ENCODE measurements at regions not wholly inside any gene's neighbourhood (a gene's known extent, or its start where the extent isn't known, plus 50 kb on each side); places are given as distances from the start of the nearest gene placed in this dataset.

GRCh38 chr2:8538531-8538930 is 143.3 kb upstream of the ID2 start:
- no peak for DNase-seq (ENCODE audit: low read depth)

- DNase-seq (ENCODE audit: low read depth) = no peak
Measured at GRCh38 chr2:8538931-8539621, 142.8 kb upstream of the ID2 start.

DNA sequence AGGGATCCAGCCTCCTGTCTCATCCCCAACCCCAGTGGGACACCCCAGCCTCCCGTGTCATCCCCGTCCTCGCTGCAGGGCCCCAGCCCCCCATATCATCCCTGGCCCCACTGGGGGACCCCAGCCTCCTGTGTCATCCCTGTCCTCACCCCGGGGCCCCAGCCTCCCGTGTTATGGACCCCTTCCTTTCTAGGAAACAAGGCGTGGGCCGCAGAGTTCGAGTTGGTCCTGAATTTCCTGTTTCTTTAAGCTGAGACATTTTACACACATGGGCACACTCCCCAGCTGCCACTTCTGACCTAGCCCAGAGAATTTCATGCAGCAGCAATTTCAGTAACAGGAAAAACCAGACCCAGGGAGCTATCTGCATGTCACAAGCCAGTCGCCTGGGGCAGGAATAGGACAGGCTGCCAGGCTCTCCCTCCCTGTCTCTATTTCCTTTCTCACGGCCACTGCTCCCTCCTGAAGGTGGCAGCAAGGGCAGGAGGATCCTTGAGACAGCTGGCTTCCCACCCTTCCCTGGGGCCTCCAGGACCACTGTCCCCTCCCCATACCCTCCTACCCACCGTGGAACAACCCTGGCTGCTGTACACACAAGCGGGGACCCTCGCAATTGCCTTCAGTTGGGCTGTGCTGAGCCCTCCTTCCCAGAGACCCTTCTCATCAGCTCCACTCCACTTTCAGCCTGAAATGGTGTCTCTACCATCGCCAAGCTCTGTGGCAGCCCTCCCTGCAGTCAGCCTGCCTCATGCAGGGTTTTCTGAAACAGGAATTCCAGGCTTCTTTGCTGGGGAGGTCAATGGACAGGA is 141.9 kb upstream of the ID2 start:
- peak; percentile 86 for DNase-seq (ENCODE audit: low read depth)

DNA sequence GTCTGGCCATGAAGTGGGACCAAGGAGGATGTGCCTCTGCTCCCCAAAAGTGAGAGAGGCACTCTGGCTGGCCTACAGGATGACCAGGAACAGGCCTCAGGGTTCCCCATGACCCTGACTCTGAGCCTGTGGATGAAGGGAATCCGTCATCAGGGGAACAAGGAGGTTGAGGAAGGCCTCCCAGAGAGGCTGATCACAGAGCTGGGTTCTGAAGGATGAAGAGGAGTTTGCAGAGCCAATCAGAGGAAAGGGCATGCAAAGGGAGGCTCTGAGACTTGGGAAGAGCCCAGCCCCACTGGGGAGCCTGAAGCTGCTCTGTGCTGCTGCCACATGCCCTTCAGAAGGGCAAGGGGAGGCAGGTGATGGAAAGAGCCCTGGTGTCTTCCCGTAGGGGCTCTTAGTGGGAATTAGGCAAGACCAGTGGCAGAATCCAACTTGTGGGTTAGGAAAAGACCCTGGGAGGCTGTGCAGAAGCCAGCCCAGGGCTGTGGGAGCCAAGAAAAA is 141.3 kb upstream of the ID2 start:
- no peak for DNase-seq (ENCODE audit: low read depth)

DNA sequence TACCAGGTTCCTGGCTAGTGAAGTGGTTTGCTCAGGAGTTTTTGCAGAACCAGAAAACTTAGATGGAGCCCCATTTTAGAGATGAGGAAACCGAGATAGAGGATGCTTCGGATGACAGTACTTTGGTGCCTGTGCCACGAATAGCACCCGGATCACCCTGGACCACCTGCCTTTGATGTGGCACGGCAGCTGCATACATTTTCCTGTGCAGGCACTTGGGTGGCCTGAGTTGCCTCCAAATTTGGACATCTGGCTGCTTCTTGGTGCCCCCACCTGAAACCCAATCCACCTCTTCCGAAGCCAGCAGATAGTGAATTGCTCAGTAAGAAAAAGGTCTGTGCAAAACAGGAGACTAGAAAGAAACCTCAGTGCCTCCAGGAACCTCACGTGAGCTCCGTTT is 140.6 kb upstream of the ID2 start:
- DNase-seq (ENCODE audit: low read depth) = no peak

- no peak for DNase-seq (ENCODE audit: low read depth)
Measured at GRCh38 chr2:8541636-8542035, 140.2 kb upstream of the ID2 start.

- DNase-seq (ENCODE audit: low read depth) = no peak
Measured at GRCh38 chr2:8542381-8543059, 139.3 kb upstream of the ID2 start.

- no peak for DNase-seq (ENCODE audit: low read depth)
Measured at GRCh38 chr2:8543060-8543382, 138.8 kb upstream of the ID2 start.

GRCh38 chr2:8543383-8544170 is 138.3 kb upstream of the ID2 start:
- DNase-seq (ENCODE audit: low read depth) = peak; percentile 99

- peak; percentile 69 for DNase-seq (ENCODE audit: low read depth)
Measured at GRCh38 chr2:8544171-8544785, 137.6 kb upstream of the ID2 start.

GRCh38 chr2:8544786-8545694 is 136.8 kb upstream of the ID2 start:
- peak; percentile 97 for DNase-seq (ENCODE audit: low read depth)

DNA sequence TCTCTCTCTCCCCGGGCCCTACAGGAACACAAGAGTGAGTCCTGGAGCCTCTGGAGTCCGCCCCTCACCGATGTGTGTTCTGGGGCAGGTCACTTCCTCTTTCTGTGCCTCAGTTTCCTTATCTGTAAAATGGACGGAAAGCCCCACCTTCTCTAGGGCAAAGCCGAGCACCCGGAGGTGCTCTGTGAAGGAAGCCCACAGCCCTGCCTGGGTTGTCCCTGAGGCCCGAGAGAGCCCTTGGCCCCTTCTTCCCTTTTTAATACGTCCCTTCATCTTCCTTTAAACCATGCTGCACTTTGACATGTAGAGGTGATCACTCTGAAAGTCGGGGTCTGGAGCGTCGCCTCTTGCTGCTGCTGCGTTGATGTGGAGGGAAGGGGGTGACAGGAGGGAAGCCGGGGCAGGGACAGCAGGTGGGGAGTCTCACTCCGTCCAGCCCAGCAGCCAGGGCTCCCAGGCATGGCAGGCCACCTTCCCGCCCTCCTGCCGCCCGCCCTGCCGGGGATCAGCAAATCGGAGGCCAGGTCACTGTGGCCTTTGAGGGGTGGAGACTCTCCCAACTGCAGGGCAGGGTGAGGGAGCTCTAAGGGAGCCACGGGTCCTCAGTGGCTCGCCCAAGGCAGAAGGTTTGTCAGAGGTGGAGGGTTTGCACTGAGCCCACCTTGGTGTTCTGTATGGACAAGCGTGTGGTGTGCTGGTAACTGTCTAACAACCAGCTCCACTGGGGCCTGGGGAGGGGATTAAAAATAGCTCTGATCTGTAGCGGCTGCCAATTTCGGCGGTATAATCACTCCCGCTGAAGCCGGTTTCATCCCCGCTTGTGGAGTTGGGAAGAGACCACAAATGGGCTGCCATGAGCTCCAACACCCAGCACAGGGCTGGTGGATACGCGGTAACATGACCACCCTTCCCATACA is 135.9 kb upstream of the ID2 start:
- no peak for DNase-seq (ENCODE audit: low read depth)

DNA sequence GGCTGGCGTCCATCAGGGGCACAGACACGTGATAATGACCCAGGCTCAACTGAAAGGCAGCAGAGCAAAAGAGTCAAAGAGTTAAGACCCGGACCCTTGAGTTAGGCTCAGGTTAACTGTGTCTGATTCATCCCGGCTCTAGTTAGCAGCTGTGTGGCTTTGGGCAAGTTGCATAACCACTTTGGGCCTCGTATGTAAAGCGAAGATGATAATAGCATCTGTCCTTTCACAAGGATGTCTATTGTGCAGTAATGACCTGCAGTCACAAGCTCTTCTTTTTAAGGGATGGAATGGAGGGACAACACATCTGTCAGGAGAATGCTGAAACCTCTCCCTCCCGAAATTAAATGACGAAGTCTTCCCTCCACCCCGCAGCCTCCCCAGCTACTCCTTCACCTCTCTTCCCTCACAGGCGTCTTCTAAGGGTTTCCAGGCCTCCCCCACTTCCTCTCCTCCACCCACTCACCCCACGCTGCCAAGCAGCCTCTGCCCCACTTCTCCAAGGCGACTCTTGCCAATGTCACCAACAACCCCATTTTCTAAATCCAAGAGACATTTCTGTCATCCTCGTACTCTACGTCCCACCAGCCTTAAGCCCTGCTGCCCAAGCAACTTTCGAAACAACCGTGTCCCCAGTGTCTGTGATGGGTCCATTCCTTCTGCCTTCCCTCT is 135.1 kb upstream of the ID2 start:
- peak; percentile 43 for DNase-seq (ENCODE audit: low read depth)

GRCh38 chr2:8547284-8548064 is 134.4 kb upstream of the ID2 start:
- DNase-seq (ENCODE audit: low read depth) = no peak

GRCh38 chr2:8548065-8548618 is 133.7 kb upstream of the ID2 start:
- no peak for DNase-seq (ENCODE audit: low read depth)

- no peak for DNase-seq (ENCODE audit: low read depth)
Measured at GRCh38 chr2:8548619-8549150, 133.2 kb upstream of the ID2 start.

- no peak for DNase-seq (ENCODE audit: low read depth)
Measured at GRCh38 chr2:8549273-8549922, 132.5 kb upstream of the ID2 start.

All from RPMI7951 (cell line).